IMR-90 (cell line): ENCODE measurements at regions not wholly inside any gene's neighbourhood (a gene's known extent, or its start where the extent isn't known, plus 50 kb on each side); places are given as distances from the start of the nearest gene placed in this dataset.

ENCODE experiments used
- ATAC-seq: fragments of 200-7000 bp; cut with Tn5 transposase; 2 replicates; pipeline ENCODE4 v1.9.1; 2020; ENCODE audit warnings: low read depth, mild to moderate bottlenecking, moderate library complexity
- BruUV-seq: library from RNA; stranded (reverse); fragments of 400-500 nt; replicated peaks from 2 replicates; lab custom pipeline; 2021; lab: Mats Ljungman, UMichigan
- CTCF ChIA-PET: fragments of 300-600 bp; formaldehyde crosslinking; extraction: SDS; loops from one replicate; lab custom pipeline; 2021; ENCODE audit warnings: antibody characterized with exemption; lab: Yijun Ruan, JAX
- POLR2A ChIA-PET: fragments of 300-600 bp; sonication (Branson Sonifier 250); formaldehyde crosslinking; loops from one replicate; lab custom pipeline; 2022; ENCODE audit warnings: antibody characterized with exemption; ENCODE audit not compliant: unreplicated experiment; lab: Charles Lee
- DNase-seq: peaks from one replicate; pipeline ENCODE4 v3.0.0; 2013
- H2AFZ ChIP-seq: replicated peaks from 2 replicates; pipeline ENCODE3; 2013; ENCODE audit warnings: low read length, mild to moderate bottlenecking; ENCODE audit not compliant: poor library complexity
- H2AK5ac ChIP-seq: 2 replicates; pipeline ENCODE4 v1.6.1; 2013; ENCODE audit warnings: low read depth, low read length, inconsistent platforms
- H2AK9ac ChIP-seq: replicated peaks from 2 replicates; pipeline ENCODE3; 2013; ENCODE audit warnings: mild to moderate bottlenecking, low read depth, low read length, moderate library complexity; ENCODE audit not compliant: poor library complexity
- H2BK120ac ChIP-seq: 2 replicates; pipeline ENCODE4 v1.6.1; 2013; ENCODE audit warnings: low read depth, low read length, inconsistent platforms
- H2BK15ac ChIP-seq: 3 replicates; pipeline ENCODE4 v1.6.1; 2013; ENCODE audit warnings: low read depth, low read length, inconsistent platforms
- H2BK20ac ChIP-seq: 2 replicates; pipeline ENCODE4 v1.6.1; 2013; ENCODE audit warnings: low read depth, mild to moderate bottlenecking, inconsistent platforms, low read length, moderate library complexity
- H2BK5ac ChIP-seq: 2 replicates; pipeline ENCODE4 v1.6.1; 2013; ENCODE audit warnings: mild to moderate bottlenecking, low read depth, low read length, inconsistent platforms; ENCODE audit not compliant: poor library complexity, severe bottlenecking
- H3K14ac ChIP-seq: replicated peaks from 2 replicates; pipeline ENCODE4 v1.6.1; 2013; ENCODE audit warnings: low read depth, low read length, inconsistent platforms
- H3K18ac ChIP-seq: 2 replicates; pipeline ENCODE4 v1.6.1; 2013; ENCODE audit warnings: low read depth, low read length, control low read depth
- H3K23ac ChIP-seq: 2 replicates; pipeline ENCODE4 v1.6.1; 2013; ENCODE audit warnings: low read depth, low read length, inconsistent platforms
- H3K27ac ChIP-seq: 2 replicates; pipeline ENCODE4 v1.5.1; 2013; ENCODE audit warnings: mild to moderate bottlenecking, control low read depth, low read length; ENCODE audit not compliant: insufficient read depth
- H3K27me3 ChIP-seq: 2 replicates; pipeline ENCODE4 v1.6.1; 2013; ENCODE audit warnings: low read length; ENCODE audit not compliant: control insufficient read depth, insufficient read depth
- H3K36me3 ChIP-seq: 2 replicates; pipeline ENCODE4 v1.6.1; 2013; ENCODE audit warnings: low read length, mixed read lengths; ENCODE audit not compliant: control insufficient read depth, insufficient read depth
- H3K4ac ChIP-seq: 2 replicates; pipeline ENCODE4 v1.6.1; 2013; ENCODE audit warnings: low read depth, low read length, inconsistent platforms
- H3K4me1 ChIP-seq: 2 replicates; pipeline ENCODE4 v1.6.1; 2013; ENCODE audit warnings: low read length, mixed read lengths; ENCODE audit not compliant: control insufficient read depth, insufficient read depth
- H3K4me2 ChIP-seq: 2 replicates; pipeline ENCODE4 v1.6.1; 2013; ENCODE audit warnings: low read depth, mild to moderate bottlenecking, control low read depth, low read length, moderate library complexity
- H3K4me3 ChIP-seq: 2 replicates; pipeline ENCODE4 v1.5.1; 2013; ENCODE audit warnings: low read depth, mild to moderate bottlenecking, control low read depth, low read length, moderate library complexity; ENCODE audit not compliant: insufficient read depth
- H3K56ac ChIP-seq: 2 replicates; pipeline ENCODE4 v1.6.1; 2013; ENCODE audit warnings: low read length, inconsistent platforms; ENCODE audit not compliant: insufficient read depth; ENCODE audit errors: extremely low read depth
- H3K79me1 ChIP-seq, 2 experiments: 2 replicates each; pipeline ENCODE4 v1.6.1; 2013; ENCODE audit warnings: low read length in 2 of 2, inconsistent platforms in 1 of 2, low read depth in 1 of 2
- H3K9ac ChIP-seq: 2 replicates; pipeline ENCODE4 v1.6.1; 2013; ENCODE audit warnings: low read depth, low read length, control low read depth
- H3K9me1 ChIP-seq: 2 replicates; pipeline ENCODE4 v1.6.1; 2013; ENCODE audit warnings: low read length, inconsistent platforms; ENCODE audit not compliant: insufficient read depth
- H3K9me3 ChIP-seq: 2 replicates; pipeline ENCODE4 v1.6.1; 2013; ENCODE audit warnings: low read length; ENCODE audit not compliant: control insufficient read depth, insufficient read depth
- H4K20me1 ChIP-seq: 2 replicates; pipeline ENCODE4 v1.6.1; 2013; ENCODE audit warnings: low read length, inconsistent platforms; ENCODE audit not compliant: insufficient read depth
- H4K5ac ChIP-seq: 2 replicates; pipeline ENCODE4 v1.6.1; 2013; ENCODE audit warnings: mild to moderate bottlenecking, low read depth, low read length, control low read depth
- H4K8ac ChIP-seq, 2 experiments: 2 replicates each; pipeline ENCODE4 v1.6.1; 2013; ENCODE audit warnings: low read depth in 2 of 2, low read length in 2 of 2, control low read depth in 1 of 2, inconsistent platforms in 1 of 2
- H4K91ac ChIP-seq: 2 replicates; pipeline ENCODE4 v1.6.1; 2013; ENCODE audit warnings: low read depth, low read length, inconsistent platforms; ENCODE audit not compliant: insufficient read depth
- CEBPB ChIP-seq: IDR thresholded peaks from 2 replicates; pipeline ENCODE4 v1.6.1; 2012; ENCODE audit warnings: low read depth, low read length, improper control_type of control experiment
- CHD1 ChIP-seq: IDR thresholded peaks from 2 replicates; pipeline ENCODE4 v1.6.1; 2012; ENCODE audit warnings: low read depth, low read length, improper control_type of control experiment
- ELK1 ChIP-seq: fragments of 150-350 bp; IDR thresholded peaks from 2 replicates; pipeline ENCODE4 v1.6.1; 2016; ENCODE audit warnings: low read depth, mild to moderate bottlenecking, low read length, moderate library complexity, borderline replicate concordance
- MAFK ChIP-seq: IDR thresholded peaks from 2 replicates; pipeline ENCODE4 v1.6.1; 2012; ENCODE audit warnings: low read depth, low read length, improper control_type of control experiment
- MAZ ChIP-seq: IDR thresholded peaks from 2 replicates; pipeline ENCODE4 v1.6.1; 2012; ENCODE audit warnings: low read depth, mild to moderate bottlenecking, low read length, improper control_type of control experiment, moderate library complexity, borderline replicate concordance
- MXI1 ChIP-seq: IDR thresholded peaks from 2 replicates; pipeline ENCODE4 v1.6.1; 2012; ENCODE audit warnings: low read depth, mild to moderate bottlenecking, low read length, moderate library complexity, borderline replicate concordance
- NFE2L2 ChIP-seq: fragments of 150-350 bp; IDR thresholded peaks from 2 replicates; pipeline ENCODE4 v1.6.1; 2016; ENCODE audit warnings: low read depth, mild to moderate bottlenecking, low read length
- POLR2A ChIP-seq: IDR thresholded peaks from 2 replicates; pipeline ENCODE4 v1.6.1; 2012; ENCODE audit warnings: mild to moderate bottlenecking, low read depth, low read length
- RAD21 ChIP-seq: IDR thresholded peaks from 2 replicates; pipeline ENCODE4 v1.6.1; 2012; ENCODE audit warnings: low read length, improper control_type of control experiment
- RFX5 ChIP-seq: IDR thresholded peaks from 2 replicates; pipeline ENCODE4 v1.8.0; 2012; ENCODE audit warnings: low read depth, mild to moderate bottlenecking, low read length, moderate library complexity
- USF2 ChIP-seq: fragments of 150-350 bp; IDR thresholded peaks from 2 replicates; pipeline ENCODE4 v1.6.1; 2017; ENCODE audit warnings: mild to moderate bottlenecking, antibody characterized with exemption, low read length, low read depth
- WGBS, 2 experiments: methylation state at CpG; one replicate each; pipeline versions ENCODE4 v1.1.5 to v1.1.7; 2013; ENCODE audit warnings: missing lambda C conversion rate in 2 of 2; ENCODE audit not compliant: insufficient read length in 1 of 2; ENCODE audit errors: extremely low coverage in 2 of 2; 5-methylcytosine and 5-hydroxymethylcytosine counted together
- dilution Hi-C: fragments of 300-500 bp; cut with HindIII; formaldehyde crosslinking; loops from one replicate; pipeline ENCODE4 v1.14.3; 2018; ENCODE audit warnings: low sequenced_read_pairs; ENCODE audit not compliant: unreplicated experiment
- in situ Hi-C: fragments of 300-500 bp; cut with MboI; formaldehyde crosslinking; loops from 3 replicates; pipeline ENCODE4 v1.14.3; 2019; ENCODE audit warnings: low sequenced_read_pairs, inconsistent platforms, mixed read lengths
- intact Hi-C: fragments of 100-400 bp; cut with micrococcal nuclease; formaldehyde crosslinking; loops from 2 replicates; pipeline ENCODE4 v1.10.0; 2022

- POLR2A ChIA-PET = no interaction called here
Measured at GRCh38 chr10:26944261-26944882, 83.6 kb upstream of the ABI1 start.

More at GRCh38 chr10:26944261-26944882, 83.6 kb upstream of the ABI1 start:
- no peak for TF ChIP-seq ELK1
- no peak for TF ChIP-seq NFE2L2
- no peak for TF ChIP-seq RAD21
- no peak for TF ChIP-seq CHD1
- TF ChIP-seq USF2 = no peak
- TF ChIP-seq MAFK = no peak
- TF ChIP-seq POLR2A = no peak
- no peak for TF ChIP-seq MXI1
- TF ChIP-seq MAZ = no peak
- no peak for TF ChIP-seq RFX5
- TF ChIP-seq CEBPB = no peak
- no peak overlapping the region for H3K4me3 ChIP-seq
- H3K4me2 ChIP-seq = no peak overlapping the region
- H3K18ac ChIP-seq = no peak overlapping the region
- no peaks in the 10 kb centered on the region for H3K36me3 ChIP-seq
- BruUV-seq = no TSS peak
- H3K9me3 ChIP-seq = no peaks in the 10 kb centered on the region
- no peak overlapping the region for H3K4ac ChIP-seq
- no peak overlapping the region for H2AFZ ChIP-seq
- H3K79me1 ChIP-seq = no peaks in the 10 kb centered on the region
- H3K9me1 ChIP-seq = no peaks in the 10 kb centered on the region
- no peak overlapping the region for H3K27ac ChIP-seq
- H3K4me1 ChIP-seq = no peaks in the 10 kb centered on the region; the same call in 1 of the 2 replicates
- dilution Hi-C loops = no loop called here
- no peak overlapping the region for H2BK20ac ChIP-seq
- H4K91ac ChIP-seq = no peak overlapping the region
- no peak for ATAC-seq
- H4K8ac ChIP-seq = no peak overlapping the region
- H2AK5ac ChIP-seq = no peak overlapping the region
- H2BK120ac ChIP-seq = no peak overlapping the region
- intact Hi-C loops = no loop called here
- no peaks in the 10 kb centered on the region; the same call in 1 of the 2 replicates for H3K27me3 ChIP-seq
- WGBS, 2 experiments = 73% methylated on average over 6 of the region's 18 CpGs; no CpG with 5 or more reads in 1 of the 2 experiments
- H3K9ac ChIP-seq = no peak overlapping the region
- H3K14ac ChIP-seq = no peak overlapping the region
- no peak overlapping the region for H4K5ac ChIP-seq
- no peak overlapping the region for H2BK5ac ChIP-seq
- CTCF ChIA-PET = no interaction called here
- H2BK15ac ChIP-seq = no peak overlapping the region
- H3K56ac ChIP-seq = no peak overlapping the region
- H2AK9ac ChIP-seq = no peak overlapping the region
- DNase-seq = no peak
- H4K20me1 ChIP-seq = no peaks in the 10 kb centered on the region
- in situ Hi-C loops = no loop called here
- no peak overlapping the region for H3K23ac ChIP-seq
